Ovary (tissue), 3 donors: ENCODE measurements at regions not wholly inside any gene's neighbourhood (a gene's known extent, or its start where the extent isn't known, plus 50 kb on each side); places are given as distances from the start of the nearest gene placed in this dataset.

Experiments used
- POLR2A ChIP-seq: fragments of 450-650 bp; IDR thresholded peaks from one replicate; pipeline ENCODE4 v1.6.1; 2017; ENCODE audit warnings: antibody characterized with exemption, mild to moderate bottlenecking, moderate library complexity
- TF ChIP-seq, protein P1 (sequence below), 3 donors: fragments of 450-650 bp in 2 of 3; fragments of 200-600 bp in 1 of 3; IDR thresholded peaks; one replicate each; pipeline versions ENCODE4 v1.5.1 to v1.8.0; 2016 to 2022; ENCODE audit warnings: antibody characterized with exemption in 3 of 3, mild to moderate bottlenecking in 1 of 3
- donor health status: DM: no; HTN: no; CAD: no.

DNA sequence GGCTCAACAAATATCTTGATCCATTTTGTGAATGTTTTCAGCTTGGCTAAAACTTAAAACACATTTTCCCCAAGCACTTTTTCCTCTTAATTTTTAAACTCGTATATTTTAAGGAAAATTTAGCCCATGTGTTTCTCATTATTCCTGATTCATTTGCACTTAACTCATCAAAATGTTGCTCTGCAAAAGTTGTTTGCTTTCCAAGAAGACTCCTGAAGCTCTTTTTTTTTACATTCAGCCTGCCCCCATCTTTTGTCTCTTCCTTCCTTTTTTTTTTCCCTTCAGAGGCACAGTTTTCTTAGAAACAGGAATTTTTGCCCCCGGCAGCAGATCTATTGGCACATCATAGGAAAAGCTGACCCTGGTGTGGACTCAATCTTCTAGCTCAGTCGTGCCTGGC is 155.0 kb upstream of the SALL1 start:
- TF ChIP-seq, protein P1, sequence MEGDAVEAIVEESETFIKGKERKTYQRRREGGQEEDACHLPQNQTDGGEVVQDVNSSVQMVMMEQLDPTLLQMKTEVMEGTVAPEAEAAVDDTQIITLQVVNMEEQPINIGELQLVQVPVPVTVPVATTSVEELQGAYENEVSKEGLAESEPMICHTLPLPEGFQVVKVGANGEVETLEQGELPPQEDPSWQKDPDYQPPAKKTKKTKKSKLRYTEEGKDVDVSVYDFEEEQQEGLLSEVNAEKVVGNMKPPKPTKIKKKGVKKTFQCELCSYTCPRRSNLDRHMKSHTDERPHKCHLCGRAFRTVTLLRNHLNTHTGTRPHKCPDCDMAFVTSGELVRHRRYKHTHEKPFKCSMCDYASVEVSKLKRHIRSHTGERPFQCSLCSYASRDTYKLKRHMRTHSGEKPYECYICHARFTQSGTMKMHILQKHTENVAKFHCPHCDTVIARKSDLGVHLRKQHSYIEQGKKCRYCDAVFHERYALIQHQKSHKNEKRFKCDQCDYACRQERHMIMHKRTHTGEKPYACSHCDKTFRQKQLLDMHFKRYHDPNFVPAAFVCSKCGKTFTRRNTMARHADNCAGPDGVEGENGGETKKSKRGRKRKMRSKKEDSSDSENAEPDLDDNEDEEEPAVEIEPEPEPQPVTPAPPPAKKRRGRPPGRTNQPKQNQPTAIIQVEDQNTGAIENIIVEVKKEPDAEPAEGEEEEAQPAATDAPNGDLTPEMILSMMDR (IDR thresholded peaks at IDR 0.05): no peak
- no peak for TF ChIP-seq POLR2A
